22Rv1 (cell line): ENCODE measurements at regions not wholly inside any gene's neighbourhood (a gene's known extent, or its start where the extent isn't known, plus 50 kb on each side); places are given as distances from the start of the nearest gene placed in this dataset.

Source experiments
- CTCF ChIP-seq: fragments of 450-650 bp; IDR thresholded peaks from 2 replicates; pipeline ENCODE4 v1.5.1; 2017; ENCODE audit warnings: mild to moderate bottlenecking
- ZFX ChIP-seq: fragments of 450-650 bp; IDR thresholded peaks from 2 replicates; pipeline ENCODE4 v1.6.1; 2017; ENCODE audit warnings: antibody characterized with exemption, borderline replicate concordance

- no peak for TF ChIP-seq CTCF
- TF ChIP-seq ZFX: no peak
These were observed 65.8 kb upstream of the ZNF804A start for GRCh38 chr2:184532551-184532950.
